PFSK-1 (cell line): ENCODE measurements at regions not wholly inside any gene's neighbourhood (a gene's known extent, or its start where the extent isn't known, plus 50 kb on each side); places are given as distances from the start of the nearest gene placed in this dataset.

Experiments
- POLR2AphosphoS5 ChIP-seq: IDR thresholded peaks from 2 replicates; pipeline ENCODE4 v1.6.1; 2012; ENCODE audit warnings: low read depth, mild to moderate bottlenecking, control low read depth, low read length, moderate library complexity
- TAF1 ChIP-seq: IDR thresholded peaks from 2 replicates; pipeline ENCODE4 v1.6.1; 2012; ENCODE audit warnings: low read length, control low read depth, borderline replicate concordance; ENCODE audit not compliant: insufficient read depth

- no peak for TF ChIP-seq TAF1
- TF ChIP-seq POLR2AphosphoS5, result no peak
Measured at GRCh38 chr12:114998750-114999128, 314.8 kb upstream of the TBX3 start.
